ENCODE measurements at regions not wholly inside any gene's neighbourhood (a gene's known extent, or its start where the extent isn't known, plus 50 kb on each side); places are given as distances from the start of the nearest gene placed in this dataset.

DNA sequence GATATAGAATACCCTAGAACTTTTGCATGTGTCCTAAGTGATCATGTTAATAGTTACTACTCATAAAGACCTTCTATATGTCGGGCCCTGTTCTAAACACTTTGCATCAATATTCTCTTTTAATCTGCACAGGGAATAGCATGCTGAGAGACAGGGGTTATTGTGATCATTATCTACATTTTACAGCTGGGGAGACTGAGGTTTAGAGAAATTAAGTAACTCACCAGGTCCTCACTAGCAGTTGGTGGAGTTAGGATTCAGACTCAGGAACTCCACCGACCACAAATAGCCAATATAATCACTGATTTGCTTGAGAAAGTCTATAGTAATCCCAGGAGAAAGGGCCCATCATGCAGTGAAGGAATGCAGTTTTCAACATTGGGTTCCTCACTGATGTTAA is 111.2 kb upstream of the ADO start:
- TF ChIP-seq EZH2 (IDR thresholded peaks at IDR 0.05; ENCODE audit: insufficient read depth, poor library complexity, severe bottlenecking) (no peak), EZH2phosphoT487 (IDR thresholded peaks at IDR 0.05; ENCODE audit: insufficient read depth, low read depth) (no peak)

Measured in GM23248 (cell line).